ENCODE measurements at regions not wholly inside any gene's neighbourhood (a gene's known extent, or its start where the extent isn't known, plus 50 kb on each side); places are given as distances from the start of the nearest gene placed in this dataset.

DNA sequence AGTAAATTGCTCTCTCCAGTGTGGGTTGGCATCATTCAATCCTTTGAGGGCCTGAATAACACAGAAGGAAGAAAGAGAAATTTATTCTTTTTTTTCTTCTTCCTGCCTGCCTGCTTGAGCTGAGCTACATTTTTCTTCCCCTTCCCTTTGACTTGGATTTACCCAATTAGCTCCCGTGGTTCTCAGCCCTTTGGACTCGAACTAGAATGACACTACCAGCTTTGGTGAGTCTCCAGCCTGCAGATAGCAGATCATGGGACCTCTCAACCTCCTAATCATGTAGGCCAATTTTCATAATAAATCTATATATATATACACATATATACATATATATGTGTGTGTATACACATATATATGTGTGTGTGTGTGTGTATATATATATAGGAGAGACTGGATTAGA, 128.6 kb downstream of the ISOC1 start:
- no peak overlapping the region for H2AFZ ChIP-seq (ENCODE audit: low read depth, low read length)
- no peak overlapping the region for H3K9ac ChIP-seq (replicated peaks; ENCODE audit: extremely low read depth, insufficient read depth, low read length)
- no peaks in the 10 kb centered on the region for H3K4me1 ChIP-seq (ENCODE audit: control insufficient read depth, extremely low read depth, insufficient read depth, low read length)
- no peak for FAIRE-seq
- no TSS peak for BruUV-seq (replicated peaks)
- ChIA-PET POLR2A (no interaction called here), CTCF (no interaction called here)
- H4K20me1 ChIP-seq (replicated peaks; ENCODE audit: control insufficient read depth, extremely low read depth, insufficient read depth, low read length), result no peaks in the 10 kb centered on the region
- H3K36me3 ChIP-seq (ENCODE audit: control insufficient read depth in 2 of 2, extremely low read depth in 1 of 2, insufficient read depth in 2 of 2, low read length in 2 of 2), result no peaks in the 10 kb centered on the region
- intact Hi-C loops (cut with micrococcal nuclease) (no loop called here), dilution Hi-C loops (cut with MboI; ENCODE audit: extremely low pct_ligation_motif_present, low sequenced_read_pairs) (no loop called here)
- H3K79me2 ChIP-seq (ENCODE audit: control insufficient read depth, insufficient read depth, low read length), result no peaks in the 10 kb centered on the region
- no peaks in the 10 kb centered on the region for H3K9me1 ChIP-seq (replicated peaks; ENCODE audit: control insufficient read depth, extremely low read depth, insufficient read depth, low read length)
- no peak for DNase-seq (ENCODE audit: low read depth, low spot score)
- H3K4me3 ChIP-seq (replicated peaks in 1 of 3; ENCODE audit: insufficient read depth in 1 of 3, low read depth in 1 of 3, low read length in 3 of 3), result no peak overlapping the region
- H3K27ac ChIP-seq (ENCODE audit: insufficient read depth, low read depth, low read length), result no peak overlapping the region
- no peak overlapping the region for H3K4me2 ChIP-seq (ENCODE audit: insufficient read depth, low read length)
- H3K27me3 ChIP-seq (ENCODE audit: control insufficient read depth in 2 of 2, insufficient read depth in 2 of 2, low read length in 2 of 2), result no peaks in the 10 kb centered on the region
- H3K9me3 ChIP-seq (replicated peaks; ENCODE audit: control insufficient read depth, insufficient read depth, low read length), result no peaks in the 10 kb centered on the region
- TF ChIP-seq EZH2 (IDR thresholded peaks at IDR 0.05; ENCODE audit: borderline replicate concordance, low read depth, low read length, severe bottlenecking) (no peak), FOS (IDR thresholded peaks at IDR 0.05; ENCODE audit: borderline replicate concordance, insufficient read depth, low read length) (no peak), POLR2A (IDR thresholded peaks at IDR 0.05; ENCODE audit: low read depth, low read length) (no peak), JUN (IDR thresholded peaks at IDR 0.05; ENCODE audit: borderline replicate concordance, insufficient read depth, insufficient read length, low read depth) (no peak), MYC (IDR thresholded peaks at IDR 0.05; ENCODE audit: low read depth, low read length) (no peak), GATA2 (IDR thresholded peaks at IDR 0.05; ENCODE audit: insufficient read depth, insufficient read length, low read depth, low read length) (no peak)
- TF ChIP-seq, protein P1, sequence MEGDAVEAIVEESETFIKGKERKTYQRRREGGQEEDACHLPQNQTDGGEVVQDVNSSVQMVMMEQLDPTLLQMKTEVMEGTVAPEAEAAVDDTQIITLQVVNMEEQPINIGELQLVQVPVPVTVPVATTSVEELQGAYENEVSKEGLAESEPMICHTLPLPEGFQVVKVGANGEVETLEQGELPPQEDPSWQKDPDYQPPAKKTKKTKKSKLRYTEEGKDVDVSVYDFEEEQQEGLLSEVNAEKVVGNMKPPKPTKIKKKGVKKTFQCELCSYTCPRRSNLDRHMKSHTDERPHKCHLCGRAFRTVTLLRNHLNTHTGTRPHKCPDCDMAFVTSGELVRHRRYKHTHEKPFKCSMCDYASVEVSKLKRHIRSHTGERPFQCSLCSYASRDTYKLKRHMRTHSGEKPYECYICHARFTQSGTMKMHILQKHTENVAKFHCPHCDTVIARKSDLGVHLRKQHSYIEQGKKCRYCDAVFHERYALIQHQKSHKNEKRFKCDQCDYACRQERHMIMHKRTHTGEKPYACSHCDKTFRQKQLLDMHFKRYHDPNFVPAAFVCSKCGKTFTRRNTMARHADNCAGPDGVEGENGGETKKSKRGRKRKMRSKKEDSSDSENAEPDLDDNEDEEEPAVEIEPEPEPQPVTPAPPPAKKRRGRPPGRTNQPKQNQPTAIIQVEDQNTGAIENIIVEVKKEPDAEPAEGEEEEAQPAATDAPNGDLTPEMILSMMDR (IDR thresholded peaks at IDR 0.05; ENCODE audit: extremely low read depth in 1 of 2, insufficient read depth in 1 of 2, low read depth in 1 of 2, low read length in 2 of 2), result no peak
- TF ChIP-seq, protein P2, sequence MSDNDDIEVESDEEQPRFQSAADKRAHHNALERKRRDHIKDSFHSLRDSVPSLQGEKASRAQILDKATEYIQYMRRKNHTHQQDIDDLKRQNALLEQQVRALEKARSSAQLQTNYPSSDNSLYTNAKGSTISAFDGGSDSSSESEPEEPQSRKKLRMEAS (IDR thresholded peaks at IDR 0.05; ENCODE audit: insufficient read depth, insufficient read length), result no peak
